ENCODE measurements at regions not wholly inside any gene's neighbourhood (a gene's known extent, or its start where the extent isn't known, plus 50 kb on each side); places are given as distances from the start of the nearest gene placed in this dataset.

DNA sequence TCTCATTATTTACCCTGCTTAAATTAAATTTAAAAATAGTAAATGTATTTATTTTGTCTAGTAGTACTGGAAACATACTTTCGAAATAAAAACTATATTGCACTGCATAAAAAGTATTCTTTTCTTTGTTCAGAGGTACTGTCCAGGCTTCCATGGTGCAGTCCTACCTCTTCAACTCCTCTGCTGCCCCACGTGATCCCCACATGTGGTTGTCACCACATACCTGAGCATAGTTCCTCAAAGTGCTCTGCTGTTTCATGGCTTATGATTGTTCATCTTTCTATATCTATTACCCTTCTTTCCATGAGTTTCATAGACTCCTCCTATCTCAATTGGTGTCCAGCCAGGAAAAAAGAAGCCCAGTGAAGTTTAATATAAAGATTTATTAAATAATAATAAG lies 317.5 kb upstream of the OR4E1 start:
- no peak for ATAC-seq
- TF ChIP-seq ISL1 (CRISPR knock-in tag; IDR thresholded peaks at IDR 0.05) (no peak), BACH2 (CRISPR knock-in tag; IDR thresholded peaks at IDR 0.05; ENCODE audit: borderline replicate concordance) (no peak), ZFP30 (CRISPR knock-in tag; IDR thresholded peaks at IDR 0.05) (no peak), POU6F1 (CRISPR knock-in tag; IDR thresholded peaks at IDR 0.05; ENCODE audit: borderline replicate concordance, low read depth) (no peak), ZNF565 (CRISPR knock-in tag; conservative IDR thresholded peaks at IDR 0.05; ENCODE audit: low read depth) (no peak), GLIS3 (CRISPR knock-in tag; IDR thresholded peaks at IDR 0.05) (no peak), TCF4 (CRISPR knock-in tag; IDR thresholded peaks at IDR 0.05; ENCODE audit: borderline replicate concordance) (no peak), CREB5 (CRISPR knock-in tag; IDR thresholded peaks at IDR 0.05; ENCODE audit: low read depth) (no peak), CSDC2 (CRISPR knock-in tag; IDR thresholded peaks at IDR 0.05) (no peak), ZC3H10 (CRISPR knock-in tag; IDR thresholded peaks at IDR 0.05) (no peak), TSHZ2 (CRISPR knock-in tag; IDR thresholded peaks at IDR 0.05) (no peak)

- TF ChIP-seq ISL1 (CRISPR knock-in tag; IDR thresholded peaks at IDR 0.05) (no peak), POU6F1 (CRISPR knock-in tag; IDR thresholded peaks at IDR 0.05; ENCODE audit: borderline replicate concordance, low read depth) (no peak), BACH2 (CRISPR knock-in tag; IDR thresholded peaks at IDR 0.05; ENCODE audit: borderline replicate concordance) (no peak), ZFP30 (CRISPR knock-in tag; IDR thresholded peaks at IDR 0.05) (no peak), TOX (CRISPR knock-in tag; IDR thresholded peaks at IDR 0.05; ENCODE audit: borderline replicate concordance) (no peak), SNAI2 (CRISPR knock-in tag; IDR thresholded peaks at IDR 0.05) (no peak), RARB (CRISPR knock-in tag; IDR thresholded peaks at IDR 0.05) (no peak), ZFP3 (CRISPR knock-in tag; IDR thresholded peaks at IDR 0.05) (no peak), ARNTL (CRISPR knock-in tag; IDR thresholded peaks at IDR 0.05; ENCODE audit: borderline replicate concordance, low read depth) (no peak), PATZ1 (CRISPR knock-in tag; IDR thresholded peaks at IDR 0.05; ENCODE audit: borderline replicate concordance) (no peak)
- ATAC-seq = no peak
These were observed 316.5 kb upstream of the OR4E1 start for GRCh38 chr14:21990116-21990515.

GRCh38 chr14:21989090-21989489 lies 315.5 kb upstream of the OR4E1 start:
- ATAC-seq = peak; percentile 41
- TF ChIP-seq ZNF70 (CRISPR knock-in tag; IDR thresholded peaks at IDR 0.05) = no peak
- TF ChIP-seq ZNF8 (CRISPR knock-in tag; IDR thresholded peaks at IDR 0.05) = no peak
- TF ChIP-seq POU6F1 (CRISPR knock-in tag; IDR thresholded peaks at IDR 0.05; ENCODE audit: borderline replicate concordance, low read depth) = no peak
- no peak for TF ChIP-seq RARB (CRISPR knock-in tag; IDR thresholded peaks at IDR 0.05)
- TF ChIP-seq ARNTL (CRISPR knock-in tag; IDR thresholded peaks at IDR 0.05; ENCODE audit: borderline replicate concordance, low read depth) = no peak
- no peak for TF ChIP-seq ISL1 (CRISPR knock-in tag; IDR thresholded peaks at IDR 0.05)
- no peak for TF ChIP-seq CSDC2 (CRISPR knock-in tag; IDR thresholded peaks at IDR 0.05)
